GM12874 (cell line): ENCODE measurements at regions not wholly inside any gene's neighbourhood (a gene's known extent, or its start where the extent isn't known, plus 50 kb on each side); places are given as distances from the start of the nearest gene placed in this dataset.
A peak's percentile ranks its signal among the peaks of the same experiment; 100 is the strongest.

Experiments
- TF ChIP-seq, protein P1 (sequence below): IDR thresholded peaks from 2 replicates; pipeline ENCODE4 v1.5.1; 2011; ENCODE audit warnings: low read depth, mild to moderate bottlenecking, control low read depth, low read length, moderate library complexity; ENCODE audit not compliant: insufficient read depth

DNA sequence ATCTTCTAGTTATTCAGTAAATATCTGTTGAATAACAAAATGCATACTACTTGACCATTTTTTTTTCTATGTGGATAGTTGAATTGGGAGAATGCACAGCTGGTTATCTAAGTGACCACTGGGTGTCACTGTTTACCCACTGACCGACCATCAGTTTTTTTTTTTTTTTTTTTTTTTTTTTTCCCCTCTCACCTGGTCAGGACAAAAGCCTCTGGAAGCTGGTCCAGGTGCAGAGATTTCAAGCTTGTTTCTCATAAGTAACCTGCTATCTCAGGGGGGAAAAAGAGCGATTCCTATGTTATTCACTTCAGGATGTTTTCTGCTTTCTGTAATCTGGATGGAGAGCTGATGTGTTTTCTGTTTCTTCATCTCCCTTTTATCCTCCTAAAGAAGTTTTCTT, 256.0 kb downstream of the DCDC2C start:
- TF ChIP-seq, protein P1, sequence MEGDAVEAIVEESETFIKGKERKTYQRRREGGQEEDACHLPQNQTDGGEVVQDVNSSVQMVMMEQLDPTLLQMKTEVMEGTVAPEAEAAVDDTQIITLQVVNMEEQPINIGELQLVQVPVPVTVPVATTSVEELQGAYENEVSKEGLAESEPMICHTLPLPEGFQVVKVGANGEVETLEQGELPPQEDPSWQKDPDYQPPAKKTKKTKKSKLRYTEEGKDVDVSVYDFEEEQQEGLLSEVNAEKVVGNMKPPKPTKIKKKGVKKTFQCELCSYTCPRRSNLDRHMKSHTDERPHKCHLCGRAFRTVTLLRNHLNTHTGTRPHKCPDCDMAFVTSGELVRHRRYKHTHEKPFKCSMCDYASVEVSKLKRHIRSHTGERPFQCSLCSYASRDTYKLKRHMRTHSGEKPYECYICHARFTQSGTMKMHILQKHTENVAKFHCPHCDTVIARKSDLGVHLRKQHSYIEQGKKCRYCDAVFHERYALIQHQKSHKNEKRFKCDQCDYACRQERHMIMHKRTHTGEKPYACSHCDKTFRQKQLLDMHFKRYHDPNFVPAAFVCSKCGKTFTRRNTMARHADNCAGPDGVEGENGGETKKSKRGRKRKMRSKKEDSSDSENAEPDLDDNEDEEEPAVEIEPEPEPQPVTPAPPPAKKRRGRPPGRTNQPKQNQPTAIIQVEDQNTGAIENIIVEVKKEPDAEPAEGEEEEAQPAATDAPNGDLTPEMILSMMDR: peak; percentile 53

- TF ChIP-seq, protein P1: no peak
These were observed 256.7 kb downstream of the DCDC2C start for GRCh38 chr2:3960106-3960505.

GRCh38 chr2:3962719-3963118, 259.3 kb downstream of the DCDC2C start:
- TF ChIP-seq, protein P1: no peak

DNA sequence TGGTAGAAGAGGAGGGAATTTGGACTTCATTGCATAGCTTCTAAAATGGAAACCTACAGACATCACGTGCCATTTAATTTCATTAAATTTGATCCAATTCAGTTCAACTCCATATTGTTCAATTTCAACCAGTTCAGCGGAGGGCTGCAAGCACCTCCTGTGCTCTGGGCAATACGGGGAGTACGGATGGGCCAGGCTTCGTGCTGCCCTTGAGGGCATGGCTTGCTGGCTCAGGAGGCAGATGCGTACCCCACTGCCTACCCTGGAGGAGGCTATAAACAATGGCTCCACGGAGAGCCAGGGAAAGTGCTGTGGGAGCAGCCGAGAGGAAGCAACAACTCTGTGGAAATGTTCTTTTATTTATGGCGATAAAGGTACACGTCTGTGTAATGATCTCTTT, 261.8 kb downstream of the DCDC2C start:
- TF ChIP-seq, protein P1: no peak

DNA sequence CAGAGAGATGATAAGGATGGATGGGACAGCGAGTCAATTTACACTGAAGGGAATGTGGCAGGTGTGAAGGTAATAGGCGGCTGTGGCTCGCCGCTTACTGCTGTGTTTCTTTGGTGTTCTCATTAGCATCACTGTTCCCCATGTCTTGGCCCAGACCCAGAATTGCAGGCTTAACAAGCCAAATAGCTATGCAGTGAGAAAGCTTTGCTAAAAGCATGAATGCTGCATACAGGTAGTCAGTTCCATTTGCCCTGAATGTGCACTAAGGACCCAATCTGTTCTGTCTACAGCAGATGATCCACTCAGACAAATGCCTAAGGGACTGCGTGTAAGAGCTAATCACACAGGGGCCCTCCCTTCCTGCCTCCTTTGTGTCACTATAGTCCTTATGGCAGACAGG, 262.6 kb downstream of the DCDC2C start:
- TF ChIP-seq, protein P1: no peak

DNA sequence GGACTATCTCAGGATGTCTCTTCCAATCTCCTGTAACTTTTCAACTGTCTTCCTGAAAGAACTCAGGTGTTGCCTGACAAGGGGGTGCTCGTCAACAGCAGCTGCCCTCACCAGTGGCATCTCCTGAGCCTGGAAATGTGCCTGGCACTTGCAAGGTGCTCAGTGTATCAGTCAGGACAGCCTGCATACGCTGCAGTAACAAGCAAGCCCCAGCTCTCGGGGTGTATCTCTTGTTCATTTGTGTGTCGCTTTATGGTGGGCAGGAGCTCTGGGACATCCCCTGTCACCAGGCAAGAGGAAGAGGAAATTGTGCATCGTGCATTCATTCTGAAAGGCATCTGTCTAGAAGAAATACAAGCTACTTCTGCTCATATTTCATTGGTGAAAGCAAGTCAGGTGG, 263.1 kb downstream of the DCDC2C start:
- TF ChIP-seq, protein P1: no peak

DNA sequence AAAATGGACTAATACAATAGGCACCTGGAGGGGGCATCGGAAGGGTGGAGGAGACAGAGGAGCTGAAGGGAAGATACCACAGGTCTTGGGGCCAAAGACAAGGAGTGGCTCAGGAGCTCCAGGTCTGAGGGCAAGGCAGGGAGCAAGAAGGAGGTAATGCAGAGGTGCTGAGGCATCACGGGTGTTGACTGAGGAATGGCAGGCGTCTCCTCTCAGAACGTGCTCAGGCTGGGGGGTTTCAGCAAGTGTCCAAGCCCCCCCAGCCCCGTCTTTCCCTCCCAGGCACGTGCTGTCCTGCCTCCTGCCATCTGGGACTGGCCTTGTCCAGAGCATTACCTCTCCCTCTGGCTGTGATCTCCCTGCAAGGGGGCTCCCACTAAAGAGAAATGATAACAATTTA, 265.4 kb downstream of the DCDC2C start:
- TF ChIP-seq, protein P1: no peak
